ENCODE measurements at regions not wholly inside any gene's neighbourhood (a gene's known extent, or its start where the extent isn't known, plus 50 kb on each side); places are given as distances from the start of the nearest gene placed in this dataset.
A peak's percentile ranks its signal among the peaks of the same experiment; 100 is the strongest.
"Not testable (repeated sequence)": the region's sequence is repeated elsewhere in the genome, so short reads cannot be mapped to it uniquely, and the experiment has no call there.

- DNase-seq (ENCODE audit: low read depth, low spot score) = no peak
- H3K4me3 ChIP-seq (ENCODE audit: low read length) = no peak overlapping the region
Observed at GRCh38 chrX:8033175-8033574, 106.0 kb upstream of the PNPLA4 start.

- H3K4me3 ChIP-seq (ENCODE audit: low read length) = no peak overlapping the region
- no peak for DNase-seq (ENCODE audit: low read depth, low spot score)
Observed at GRCh38 chrX:8030361-8030760, 103.1 kb upstream of the PNPLA4 start.

GRCh38 chrX:8027827-8028226 is 100.6 kb upstream of the PNPLA4 start:
- DNase-seq (ENCODE audit: low read depth, low spot score) = no peak
- no peak overlapping the region for H3K4me3 ChIP-seq (ENCODE audit: low read length)

GRCh38 chrX:8025705-8026104 is 98.5 kb upstream of the PNPLA4 start:
- DNase-seq (ENCODE audit: low read depth, low spot score) = no peak
- no peak overlapping the region for H3K4me3 ChIP-seq (ENCODE audit: low read length)

GRCh38 chrX:8018934-8019333 is 91.7 kb upstream of the PNPLA4 start:
- no peak overlapping the region for H3K4me3 ChIP-seq (ENCODE audit: low read length)
- no peak for DNase-seq (ENCODE audit: low read depth, low spot score)

GRCh38 chrX:8010105-8010504 is 82.9 kb upstream of the PNPLA4 start:
- no peak overlapping the region for H3K4me3 ChIP-seq (ENCODE audit: low read length)
- no peak for DNase-seq (ENCODE audit: low read depth, low spot score)

GRCh38 chrX:8005678-8006347 is 78.6 kb upstream of the PNPLA4 start:
- no peak overlapping the region for H3K4me3 ChIP-seq (ENCODE audit: low read length)
- DNase-seq (ENCODE audit: low read depth, low spot score) = no peak

- no peak overlapping the region for H3K4me3 ChIP-seq (ENCODE audit: low read length)
- DNase-seq (ENCODE audit: low read depth, low spot score) = no peak
Observed at GRCh38 chrX:8003147-8003883, 76.1 kb upstream of the PNPLA4 start.

GRCh38 chrX:7996851-7997250 is 69.6 kb upstream of the PNPLA4 start:
- no peak for DNase-seq (ENCODE audit: low read depth, low spot score)
- H3K4me3 ChIP-seq (ENCODE audit: low read length) = no peak overlapping the region

GRCh38 chrX:7996414-7996813 is 69.2 kb upstream of the PNPLA4 start:
- DNase-seq (ENCODE audit: low read depth, low spot score) = peak; percentile 21

GRCh38 chrX:7993873-7994272 is 66.7 kb upstream of the PNPLA4 start:
- no peak for DNase-seq (ENCODE audit: low read depth, low spot score)
- H3K4me3 ChIP-seq (ENCODE audit: low read length) = no peak overlapping the region

More at GRCh38 chrX:7996414-7996813, 69.2 kb upstream of the PNPLA4 start:
- H3K4me3 ChIP-seq (ENCODE audit: low read length) = no peak overlapping the region

GRCh38 chrX:7988013-7988759 is 61.0 kb upstream of the PNPLA4 start:
- DNase-seq (ENCODE audit: low read depth, low spot score); H3K4me3 ChIP-seq (ENCODE audit: low read length): not testable (repeated sequence)

GRCh38 chrX:7987160-7988012 is 60.2 kb upstream of the PNPLA4 start:
- DNase-seq (ENCODE audit: low read depth, low spot score) = no peak
- H3K4me3 ChIP-seq (ENCODE audit: low read length) = no peak overlapping the region

GRCh38 chrX:7986738-7987137 is 59.5 kb upstream of the PNPLA4 start:
- not testable (repeated sequence) for H3K4me3 ChIP-seq (ENCODE audit: low read length); DNase-seq (ENCODE audit: low read depth, low spot score)

GRCh38 chrX:7985568-7985967 is 58.4 kb upstream of the PNPLA4 start:
- no peak overlapping the region for H3K4me3 ChIP-seq (ENCODE audit: low read length)
- DNase-seq (ENCODE audit: low read depth, low spot score) = no peak

- H3K4me3 ChIP-seq (ENCODE audit: low read length) = no peak overlapping the region
- DNase-seq (ENCODE audit: low read depth, low spot score) = no peak
Observed at GRCh38 chrX:7983581-7983980, 56.4 kb upstream of the PNPLA4 start.

Data from Jurkat, Clone E6-1 (cell line).